Stimulated activated naive CD8-positive, alpha-beta T cell treated with anti-CD3 and anti-CD28 coated beads, Interleukin-15, amount 100 ng/mL, for 72 hours (primary cell): ENCODE measurements at regions not wholly inside any gene's neighbourhood (a gene's known extent, or its start where the extent isn't known, plus 50 kb on each side); places are given as distances from the start of the nearest gene placed in this dataset.
"Not testable (repeated sequence)": the region's sequence is repeated elsewhere in the genome, so short reads cannot be mapped to it uniquely, and the experiment has no call there.

ENCODE experiments used
- ATAC-seq: fragments of 150-1000 bp; cut with Tn5 transposase; 2 replicates; pipeline ENCODE4 v1.10.0; 2021; ENCODE audit warnings: mild to moderate bottlenecking, moderate library complexity
- DNase-seq, 2 donors: peaks; one replicate each; pipeline ENCODE4 v3.0.0; 2021 to 2022
- H3K27ac Mint-ChIP-seq, 2 donors: one replicate each; pipeline ENCODE4 v1.8.0; 2022; ENCODE audit warnings: mild to moderate bottlenecking in 2 of 2, mixed read lengths in 2 of 2, moderate library complexity in 2 of 2
- H3K27me3 Mint-ChIP-seq: one replicate; pipeline ENCODE4 v1.8.0; 2022; ENCODE audit warnings: mixed read lengths
- H3K4me1 Mint-ChIP-seq: one replicate; pipeline ENCODE4 v1.8.0; 2022; ENCODE audit warnings: mild to moderate bottlenecking, mixed read lengths
- H3K4me3 Mint-ChIP-seq, 2 donors: one replicate each; pipeline ENCODE4 v1.8.0; 2022; ENCODE audit warnings: mild to moderate bottlenecking in 2 of 2, mixed read lengths in 2 of 2, moderate library complexity in 1 of 2
- H3K9me3 Mint-ChIP-seq, 2 donors: one replicate each; pipeline ENCODE4 v1.8.0; 2022; ENCODE audit warnings: mixed read lengths in 2 of 2

GRCh38 chr5:1723957-1724821 is 75.4 kb downstream of the MRPL36 start:
- Mint-ChIP-seq H3K4me3 (peak overlapping the region in 1 of 2 donors; percentile 59), H3K27me3 (peaks cover 74% of the 10 kb centered on the region), H3K9me3 (peaks cover 11 to 14% of the 10 kb centered on the region in 2 donors), H3K4me1 (peaks cover 8% of the 10 kb centered on the region), H3K27ac (no peak overlapping the region)
- no peak for DNase-seq
- no peak for ATAC-seq

DNA sequence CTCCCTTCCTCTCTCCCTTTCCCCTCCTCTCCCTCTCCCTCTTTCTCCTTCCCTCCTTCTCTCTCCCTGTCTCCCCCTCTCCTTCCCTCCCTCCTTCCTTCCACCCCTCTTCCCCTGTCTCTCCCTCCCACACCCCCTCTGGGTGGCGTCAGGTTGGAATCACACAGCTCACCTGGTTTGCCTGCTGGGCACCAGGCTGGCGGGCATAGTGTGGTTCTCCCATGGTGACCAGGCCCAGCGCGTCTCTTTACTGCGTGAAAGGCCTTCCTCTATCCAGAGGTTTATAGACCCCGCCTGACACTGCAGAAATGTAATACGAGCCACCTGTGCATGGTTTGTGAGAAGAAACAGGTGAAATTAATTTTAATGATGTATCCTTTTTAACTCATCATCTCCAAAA is 76.2 kb downstream of the MRPL36 start:
- peaks cover 15 to 19% of the 10 kb centered on the region in 2 donors for H3K9me3 Mint-ChIP-seq
- no peak overlapping the region for H3K4me3 Mint-ChIP-seq
- peaks cover 74% of the 10 kb centered on the region for H3K27me3 Mint-ChIP-seq
- H3K27ac Mint-ChIP-seq, result no peak overlapping the region
- ATAC-seq (no peak), DNase-seq (no peak)
- peaks cover 8% of the 10 kb centered on the region for H3K4me1 Mint-ChIP-seq

DNA sequence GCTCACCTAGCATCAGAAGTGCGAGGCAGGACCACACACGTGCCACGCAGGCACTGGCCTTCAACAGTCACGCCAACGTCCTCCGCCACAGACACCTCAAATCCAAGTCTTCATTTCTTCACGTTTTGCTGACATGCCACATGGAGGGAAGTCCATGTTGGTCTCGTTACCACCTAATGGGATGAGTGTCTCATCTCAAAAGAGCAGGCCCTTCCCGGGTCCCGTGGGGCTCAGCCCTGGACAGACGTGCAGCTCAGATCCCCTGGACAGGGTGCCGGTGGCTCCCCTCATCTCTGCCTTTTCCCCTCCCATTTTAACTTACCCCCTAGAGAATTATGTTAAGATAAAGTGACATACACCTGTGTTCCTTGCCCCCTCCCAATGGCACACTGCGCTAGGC is 76.8 kb downstream of the MRPL36 start:
- peaks cover 20 to 25% of the 10 kb centered on the region in 2 donors for H3K9me3 Mint-ChIP-seq
- H3K27ac Mint-ChIP-seq, result no peak overlapping the region

DNA sequence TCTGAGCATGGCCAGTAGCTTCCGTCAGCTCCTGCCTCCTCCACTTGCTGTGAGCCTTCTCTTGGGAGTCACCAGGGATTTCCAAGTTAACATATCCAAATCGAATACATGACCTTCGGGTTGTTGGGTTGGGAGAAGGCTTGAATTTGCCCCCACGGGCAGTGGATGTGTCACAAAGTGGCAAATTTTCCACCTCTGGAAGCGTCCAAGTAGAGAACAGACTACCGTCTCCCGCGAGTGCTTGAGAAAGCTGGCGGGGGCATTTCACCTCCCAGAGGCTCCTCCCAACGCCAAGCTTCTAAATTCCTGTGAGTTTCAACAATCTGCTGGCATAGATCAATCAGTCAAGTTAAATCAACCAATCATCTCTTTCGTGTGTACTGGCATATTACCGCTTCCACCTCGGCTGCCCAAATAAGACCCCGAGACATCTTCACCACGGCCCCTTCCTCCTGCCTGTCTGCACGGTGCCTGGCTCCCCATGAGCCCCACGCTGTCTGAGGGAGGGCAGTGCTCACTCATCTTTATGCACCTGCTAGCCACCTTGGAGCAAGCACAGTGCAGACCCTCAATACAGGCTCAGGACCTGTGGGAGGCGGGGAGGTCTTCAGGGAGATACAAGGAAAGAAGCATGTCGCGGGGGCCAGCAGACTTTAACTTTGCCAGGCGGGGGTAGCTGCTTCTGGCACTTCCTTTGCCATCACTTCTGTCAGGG is 79.1 kb downstream of the MRPL36 start:
- Mint-ChIP-seq H3K27me3 (peaks cover 48% of the 10 kb centered on the region), H3K27ac (no peak overlapping the region), H3K4me1 (peaks cover 3% of the 10 kb centered on the region), H3K9me3 (peaks cover 20 to 26% of the 10 kb centered on the region in 2 donors), H3K4me3 (no peak overlapping the region)
- DNase-seq (no peak), ATAC-seq (no peak)

More for the DNA sequence above, 76.8 kb downstream of the MRPL36 start:
- no peak for DNase-seq
- Mint-ChIP-seq H3K27me3 (peaks cover 72% of the 10 kb centered on the region), H3K4me3 (no peak overlapping the region), H3K4me1 (peaks cover 8% of the 10 kb centered on the region)
- no peak for ATAC-seq

DNA sequence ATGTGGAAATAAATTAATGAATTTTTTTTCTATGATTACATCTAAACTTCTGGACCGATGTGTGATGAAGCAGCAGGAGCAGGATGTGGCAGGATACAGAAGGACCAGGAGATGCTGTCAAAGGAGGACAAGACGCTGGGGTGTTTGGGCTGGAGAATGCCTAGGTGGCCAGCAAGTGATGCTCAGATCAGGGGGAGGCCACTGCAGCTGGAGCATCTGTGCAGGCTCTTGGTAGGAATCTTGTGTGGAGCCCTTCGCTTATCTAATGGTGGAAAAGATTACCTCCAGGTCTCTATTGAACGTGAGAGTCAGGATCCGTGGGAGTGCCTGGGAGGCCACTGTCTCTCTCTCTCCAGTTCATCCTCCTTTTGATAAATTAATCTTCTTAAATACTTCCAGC is 79.8 kb downstream of the MRPL36 start:
- peaks cover 20 to 26% of the 10 kb centered on the region in 2 donors for H3K9me3 Mint-ChIP-seq
- no peak overlapping the region for H3K27ac Mint-ChIP-seq
- ATAC-seq, result no peak
- H3K27me3 Mint-ChIP-seq, result peaks cover 41% of the 10 kb centered on the region
- DNase-seq, result no peak
- no peak overlapping the region for H3K4me3 Mint-ChIP-seq
- H3K4me1 Mint-ChIP-seq, result no peaks in the 10 kb centered on the region

DNA sequence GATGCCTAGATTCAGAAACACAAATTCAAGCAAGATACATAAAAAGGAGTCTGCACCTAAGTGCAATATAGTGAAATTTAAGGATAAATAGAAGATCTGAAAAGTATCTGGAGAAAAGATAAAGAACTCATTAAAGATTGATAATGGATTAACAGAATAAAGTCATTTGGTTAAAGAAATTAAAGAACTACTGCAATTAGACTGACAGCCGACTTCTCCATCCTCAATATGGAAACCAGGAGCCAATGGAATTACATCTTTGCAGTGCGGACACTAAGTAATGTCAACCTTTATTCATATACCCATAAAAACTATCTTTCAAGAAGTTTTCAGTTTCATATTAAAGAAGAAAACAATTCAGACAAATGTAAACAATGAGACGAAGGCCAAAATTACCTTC is 81.0 kb downstream of the MRPL36 start:
- no peaks in the 10 kb centered on the region for H3K4me1 Mint-ChIP-seq
- no peak overlapping the region for H3K4me3 Mint-ChIP-seq
- ATAC-seq (no peak), DNase-seq (no peak)
- H3K27me3 Mint-ChIP-seq, result peaks cover 30% of the 10 kb centered on the region
- H3K27ac Mint-ChIP-seq, result no peak overlapping the region
- H3K9me3 Mint-ChIP-seq, result peaks cover 20 to 26% of the 10 kb centered on the region in 2 donors

DNA sequence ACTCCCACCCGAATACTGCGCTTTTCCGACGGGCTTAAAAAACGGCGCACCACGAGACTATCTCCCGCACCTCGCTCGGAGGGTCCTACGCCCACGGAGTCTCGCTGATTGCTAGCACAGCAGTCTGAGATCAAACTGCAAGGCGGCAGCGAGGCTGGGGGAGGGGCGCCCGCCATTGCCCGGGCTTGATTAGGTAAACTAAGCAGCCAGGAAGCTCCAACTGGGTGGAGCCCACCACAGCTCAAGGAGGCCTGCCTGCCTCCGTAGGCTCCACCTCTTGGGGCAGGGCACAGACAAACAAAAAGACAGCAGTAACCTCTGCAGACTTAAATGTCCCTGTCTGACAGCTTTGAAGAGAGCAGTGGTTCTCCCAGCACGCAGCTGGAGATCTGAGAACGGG is 89.5 kb downstream of the MRPL36 start:
- H3K27ac Mint-ChIP-seq, DNase-seq, H3K9me3 Mint-ChIP-seq, ATAC-seq: not testable (repeated sequence)
- Mint-ChIP-seq H3K4me3 (peak overlapping the region; percentile 44 to 66), H3K4me1 (peaks cover 13% of the 10 kb centered on the region), H3K27me3 (peaks cover 58% of the 10 kb centered on the region)

- H3K27ac Mint-ChIP-seq, result peak overlapping the region in 1 of 2 donors; percentile 58
- H3K9me3 Mint-ChIP-seq, result no peaks in the 10 kb centered on the region
Observed at GRCh38 chr5:1709171-1709803, 90.3 kb downstream of the MRPL36 start.

GRCh38 chr5:1708592-1709141 is 91.0 kb downstream of the MRPL36 start:
- no peak for ATAC-seq
- Mint-ChIP-seq H3K27ac (peak overlapping the region in 1 of 2 donors; percentile 58), H3K4me3 (no peak overlapping the region), H3K4me1 (peaks cover 13% of the 10 kb centered on the region), H3K9me3 (no peaks in the 10 kb centered on the region), H3K27me3 (peaks cover 68% of the 10 kb centered on the region)
- no peak for DNase-seq

More at GRCh38 chr5:1709171-1709803, 90.3 kb downstream of the MRPL36 start:
- H3K4me3 Mint-ChIP-seq, result peak overlapping the region; percentile 44 to 66
- DNase-seq (no peak), ATAC-seq (no peak)
- peaks cover 66% of the 10 kb centered on the region for H3K27me3 Mint-ChIP-seq
- H3K4me1 Mint-ChIP-seq, result peaks cover 13% of the 10 kb centered on the region

DNA sequence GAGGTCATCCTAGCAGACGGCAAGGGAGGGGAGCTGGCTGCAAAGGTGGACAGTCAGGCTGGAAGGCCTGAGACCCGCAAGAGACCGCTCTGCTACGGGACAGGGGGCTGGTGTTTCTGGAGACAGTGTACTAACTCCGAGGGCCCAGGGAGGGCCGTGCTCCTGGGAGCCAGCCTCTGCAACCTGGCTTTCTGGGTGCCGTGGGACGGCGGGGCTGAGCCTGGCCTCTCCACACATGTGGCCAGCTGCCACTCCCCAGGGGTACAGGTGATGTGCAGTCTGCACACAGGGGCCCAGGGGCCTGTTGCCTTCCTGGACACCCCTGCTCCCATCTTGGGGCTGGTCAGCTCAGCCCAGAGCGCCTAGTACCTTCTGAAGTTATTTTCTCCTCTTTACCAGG is 92.2 kb downstream of the MRPL36 start:
- ATAC-seq, result no peak
- no peaks in the 10 kb centered on the region for H3K9me3 Mint-ChIP-seq
- DNase-seq, result no peak
- H3K27me3 Mint-ChIP-seq, result peaks cover 80% of the 10 kb centered on the region
- H3K4me1 Mint-ChIP-seq, result peaks cover 13% of the 10 kb centered on the region
- no peak overlapping the region for H3K4me3 Mint-ChIP-seq
- H3K27ac Mint-ChIP-seq, result no peak overlapping the region

GRCh38 chr5:1706428-1706827 is 93.2 kb downstream of the MRPL36 start:
- peaks cover 13% of the 10 kb centered on the region for H3K4me1 Mint-ChIP-seq
- H3K4me3 Mint-ChIP-seq, result no peak overlapping the region
- H3K27ac Mint-ChIP-seq, result no peak overlapping the region
- DNase-seq (no peak), ATAC-seq (no peak)
- H3K27me3 Mint-ChIP-seq, result peaks cover 89% of the 10 kb centered on the region
- no peaks in the 10 kb centered on the region for H3K9me3 Mint-ChIP-seq

GRCh38 chr5:1706021-1706420 is 93.6 kb downstream of the MRPL36 start:
- H3K9me3 Mint-ChIP-seq, result no peaks in the 10 kb centered on the region
- peaks cover 89% of the 10 kb centered on the region for H3K27me3 Mint-ChIP-seq
- no peak overlapping the region for H3K4me3 Mint-ChIP-seq
- DNase-seq (no peak), ATAC-seq (no peak)
- no peak overlapping the region for H3K27ac Mint-ChIP-seq
- H3K4me1 Mint-ChIP-seq, result peaks cover 13% of the 10 kb centered on the region

DNA sequence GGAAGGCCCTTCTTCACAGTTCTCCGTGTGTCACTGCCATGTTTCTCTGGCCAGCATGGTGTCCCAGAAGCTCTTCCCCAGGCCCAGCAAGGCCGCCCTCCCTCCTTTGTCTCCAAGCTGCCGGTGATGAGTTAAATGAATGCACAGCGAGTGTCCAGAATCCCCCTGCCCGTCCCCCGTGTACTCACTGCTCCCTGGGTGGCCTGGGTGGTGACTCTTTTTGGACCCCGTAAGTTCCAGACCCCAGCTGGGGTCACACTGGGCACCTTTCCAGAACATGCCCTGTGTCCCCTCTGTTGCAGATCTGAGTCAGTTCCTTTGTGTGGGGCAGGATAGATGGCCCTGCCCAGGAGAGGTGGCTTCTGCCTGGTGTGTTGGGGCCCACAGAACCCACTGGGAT is 95.0 kb downstream of the MRPL36 start:
- Mint-ChIP-seq H3K4me1 (peaks cover 14% of the 10 kb centered on the region), H3K9me3 (no peaks in the 10 kb centered on the region), H3K4me3 (no peak overlapping the region), H3K27ac (no peak overlapping the region), H3K27me3 (peaks cover 88% of the 10 kb centered on the region)
- ATAC-seq (no peak), DNase-seq (no peak)

DNA sequence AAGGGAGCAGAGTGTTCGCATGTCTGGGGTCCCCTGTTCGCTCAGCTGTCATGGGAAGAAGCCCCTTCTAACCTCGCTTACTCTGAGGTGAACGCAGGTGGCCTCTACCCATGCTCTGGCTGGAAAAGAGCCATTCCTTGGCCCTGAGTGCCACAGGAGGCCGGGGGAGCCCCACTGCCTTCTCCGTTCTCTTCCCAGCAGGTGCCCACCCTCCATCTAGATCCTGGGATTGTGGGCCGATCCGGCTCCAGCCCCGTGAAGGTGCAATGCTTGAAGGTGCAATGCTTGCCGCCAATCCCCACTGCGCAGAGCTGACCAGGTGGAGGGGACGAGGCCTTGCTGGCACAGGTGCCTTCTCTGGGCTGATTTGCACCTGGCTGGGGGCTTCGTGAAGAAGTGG is 95.4 kb downstream of the MRPL36 start:
- ATAC-seq, result no peak
- DNase-seq, result no peak
- no peak overlapping the region for H3K27ac Mint-ChIP-seq
- no peaks in the 10 kb centered on the region for H3K9me3 Mint-ChIP-seq
- peaks cover 88% of the 10 kb centered on the region for H3K27me3 Mint-ChIP-seq
- peaks cover 14% of the 10 kb centered on the region for H3K4me1 Mint-ChIP-seq
- H3K4me3 Mint-ChIP-seq, result no peak overlapping the region

DNA sequence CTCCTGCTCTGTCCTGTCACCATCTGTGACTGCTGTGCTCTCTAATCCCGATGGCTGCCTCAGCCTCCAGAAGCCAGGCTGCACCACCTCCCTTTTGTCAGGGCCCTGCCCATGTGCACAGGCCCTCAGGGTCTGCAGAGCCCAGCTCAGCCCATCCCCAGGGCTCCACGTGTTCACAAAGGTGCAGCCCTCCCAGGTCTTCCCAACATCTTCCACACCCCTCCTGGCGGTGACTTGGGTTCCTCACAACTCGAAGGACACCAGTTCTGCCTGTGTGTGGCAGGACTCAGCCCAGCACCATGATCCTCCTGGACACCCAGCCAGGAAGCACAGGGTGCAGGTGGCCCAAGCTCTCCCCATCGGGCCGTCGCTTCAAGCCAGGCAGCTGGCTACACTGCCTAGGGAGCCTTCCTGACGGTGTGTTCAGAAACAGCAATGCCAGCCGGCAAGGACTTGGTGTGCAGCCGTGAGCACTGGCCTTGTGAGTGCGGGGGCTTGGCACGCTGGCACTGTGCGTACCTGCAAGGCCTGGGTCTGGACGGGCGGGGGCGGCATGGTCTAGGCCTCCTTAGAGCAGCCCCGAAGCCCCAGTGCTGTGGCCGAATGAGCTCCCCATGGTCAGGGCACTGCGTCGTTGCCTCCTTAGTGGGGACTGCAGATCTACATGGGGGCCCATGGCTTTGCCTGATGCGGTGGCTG is 96.1 kb downstream of the MRPL36 start:
- no peak for DNase-seq
- Mint-ChIP-seq H3K4me1 (peaks cover 16% of the 10 kb centered on the region), H3K9me3 (no peaks in the 10 kb centered on the region), H3K4me3 (no peak overlapping the region), H3K27ac (no peak overlapping the region), H3K27me3 (peaks cover 82% of the 10 kb centered on the region)
- no peak for ATAC-seq
